ENCODE measurements at regions not wholly inside any gene's neighbourhood (a gene's known extent, or its start where the extent isn't known, plus 50 kb on each side); places are given as distances from the start of the nearest gene placed in this dataset.
"Not testable (repeated sequence)": the region's sequence is repeated elsewhere in the genome, so short reads cannot be mapped to it uniquely, and the experiment has no call there.

DNA sequence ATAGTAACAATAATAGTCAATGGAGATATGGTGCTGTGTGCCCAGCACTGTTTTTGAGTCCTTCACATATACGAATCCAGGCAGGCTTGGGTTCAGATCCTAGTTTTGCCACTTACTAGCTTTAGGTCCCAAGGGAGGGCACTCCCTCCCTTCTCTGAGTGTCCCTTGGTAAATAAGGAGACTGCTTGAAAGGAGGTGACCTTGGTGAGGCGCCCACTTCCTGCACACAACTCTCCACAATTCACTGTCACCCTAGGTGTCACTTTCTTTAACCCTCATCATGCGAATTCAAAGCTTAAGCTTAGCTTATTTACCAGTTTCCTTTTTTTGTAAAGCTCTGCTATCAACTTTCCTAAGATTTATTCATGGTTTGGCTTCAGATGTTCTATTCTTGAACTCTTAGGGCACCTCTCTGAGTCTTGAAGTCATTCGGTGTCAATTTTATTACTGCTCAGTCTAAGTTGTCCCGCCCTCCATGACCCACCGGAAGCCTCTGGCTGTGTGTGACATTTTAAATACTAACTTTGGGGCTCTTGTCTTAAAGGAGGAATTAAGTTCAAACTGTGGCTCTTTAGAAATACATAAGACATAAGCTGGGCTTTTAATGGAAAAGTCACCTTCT lies 170.7 kb upstream of the ZNF618 start:
- no peak for DNase-seq

DNA sequence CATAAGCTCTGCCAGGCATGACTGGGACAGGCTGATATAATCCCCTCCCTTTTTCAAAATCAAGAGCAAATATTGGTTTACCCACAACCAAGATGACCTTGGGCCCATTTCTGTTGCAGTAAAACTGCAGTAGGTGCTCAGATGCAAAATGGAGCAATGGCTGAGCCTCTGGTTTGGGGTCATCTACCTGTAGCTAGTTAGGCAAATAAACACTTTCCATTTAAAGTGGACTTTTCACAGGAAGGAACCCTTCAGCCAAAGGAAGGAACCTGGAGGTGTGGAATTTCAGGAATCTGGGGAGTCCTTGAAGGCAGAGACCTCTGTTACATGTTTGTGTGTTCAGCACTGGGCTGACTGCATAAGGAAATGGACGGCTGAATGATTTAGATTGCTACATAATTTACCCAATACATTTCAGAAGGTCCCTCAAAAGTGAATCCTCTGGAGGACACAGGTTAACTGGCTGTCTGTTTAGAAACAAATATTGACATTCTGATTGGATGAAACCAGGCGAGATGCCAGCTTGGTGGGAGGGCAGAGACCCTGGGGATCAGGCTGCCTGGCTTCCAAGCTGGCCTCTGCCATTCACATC lies 170.1 kb upstream of the ZNF618 start:
- DNase-seq, result no peak

DNA sequence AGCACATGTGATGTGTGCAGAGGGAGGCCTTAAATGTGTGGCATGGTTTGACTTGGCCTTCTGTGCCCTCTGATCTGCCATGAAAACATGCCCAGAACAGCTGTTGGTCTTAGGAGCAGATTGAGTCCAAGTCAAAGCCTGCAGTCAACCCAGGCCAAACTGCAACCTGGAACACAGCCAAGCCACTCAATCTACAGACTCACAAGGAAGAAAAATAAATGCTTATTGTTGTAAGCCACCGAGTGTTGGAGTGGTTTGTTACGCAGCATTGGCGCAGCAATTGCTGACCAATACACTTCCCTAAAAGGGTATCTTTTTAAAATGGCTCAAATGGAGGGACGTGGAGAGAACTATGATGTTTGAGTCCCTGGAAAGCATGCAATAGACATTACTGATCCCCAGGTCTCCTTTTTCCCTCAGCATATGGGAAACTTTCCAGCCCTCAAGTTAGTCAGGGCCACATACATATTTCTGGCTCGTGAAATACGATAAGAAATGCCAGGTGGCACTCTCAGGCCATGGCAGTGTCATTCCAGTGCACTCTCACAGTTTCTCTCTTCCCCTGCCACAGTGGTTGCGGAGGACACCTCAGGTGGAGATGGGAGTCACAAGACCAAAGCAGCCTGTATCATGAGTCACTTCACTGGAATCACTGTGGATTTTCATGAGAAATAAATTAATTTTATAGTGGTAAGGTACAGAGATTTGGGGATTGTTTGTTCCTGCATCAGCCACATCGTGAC lies 168.0 kb upstream of the ZNF618 start:
- no peak for DNase-seq

GRCh38 chr9:113708821-113709713 lies 167.0 kb upstream of the ZNF618 start:
- no peak for DNase-seq

GRCh38 chr9:113709721-113710120 lies 166.4 kb upstream of the ZNF618 start:
- DNase-seq, result no peak

DNA sequence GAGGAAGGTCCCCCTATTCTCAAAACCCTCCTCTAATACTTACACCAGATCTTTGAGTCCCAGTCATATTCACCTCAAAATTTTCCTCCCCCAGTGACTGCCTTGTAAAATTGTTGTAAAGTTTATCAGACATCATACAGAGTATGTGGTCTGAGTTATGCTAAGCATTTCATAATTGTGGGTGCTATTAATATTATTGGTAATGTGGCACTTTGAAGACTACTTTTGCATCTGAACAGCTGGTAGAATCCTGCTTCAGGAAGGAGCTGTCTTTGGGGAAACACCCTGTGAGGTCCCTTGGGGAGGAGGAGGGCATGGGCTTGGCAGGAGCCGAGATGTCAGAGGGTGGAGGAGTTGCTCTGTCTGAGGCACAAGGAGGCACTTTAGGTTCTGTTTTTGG lies 164.9 kb upstream of the ZNF618 start:
- DNase-seq, result no peak

GRCh38 chr9:113712053-113712452 lies 164.1 kb upstream of the ZNF618 start:
- no peak for DNase-seq

GRCh38 chr9:113715086-113715485 lies 161.0 kb upstream of the ZNF618 start:
- no peak for DNase-seq

DNA sequence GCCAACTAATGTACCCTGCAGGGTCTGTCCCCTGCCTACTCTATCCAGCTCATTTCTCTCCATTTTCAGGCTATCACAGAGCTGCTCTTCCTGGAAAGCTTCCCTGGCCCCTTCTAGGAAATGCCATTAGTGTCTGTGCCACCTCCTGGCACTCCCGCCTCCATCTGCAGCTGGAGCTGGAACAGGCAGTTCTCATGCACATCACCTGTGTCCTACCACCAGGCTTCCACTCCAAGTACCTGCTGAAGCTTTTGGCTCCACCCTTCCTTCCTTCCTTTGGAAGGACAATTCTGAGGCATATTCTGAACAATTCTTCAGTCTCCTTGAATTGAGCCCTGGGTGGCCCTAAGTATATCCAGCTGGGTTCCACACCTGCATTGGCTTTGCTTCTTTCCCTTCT lies 156.2 kb upstream of the ZNF618 start:
- DNase-seq, result no peak

GRCh38 chr9:113720495-113720894 lies 155.6 kb upstream of the ZNF618 start:
- DNase-seq, result no peak

DNA sequence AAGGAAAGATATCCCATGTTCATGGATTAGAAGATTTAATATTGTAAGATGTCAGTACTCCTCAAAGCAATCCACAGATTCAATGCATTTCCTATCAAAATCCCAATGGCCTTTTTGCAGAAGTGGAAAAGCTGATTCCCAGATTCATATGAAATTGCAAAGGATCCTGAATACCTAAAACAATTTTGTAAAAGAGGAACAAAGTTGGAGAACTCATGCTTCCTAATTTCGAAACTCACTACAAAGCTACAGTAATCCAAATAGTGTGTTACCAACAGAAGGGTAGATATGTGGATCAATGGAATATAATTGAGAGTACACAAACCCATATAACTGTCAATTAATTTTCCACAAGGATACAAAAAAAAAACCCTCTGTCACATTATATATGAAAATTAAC lies 154.3 kb upstream of the ZNF618 start:
- DNase-seq, result no peak

GRCh38 chr9:113724202-113724601 lies 151.9 kb upstream of the ZNF618 start:
- DNase-seq, result no peak

DNA sequence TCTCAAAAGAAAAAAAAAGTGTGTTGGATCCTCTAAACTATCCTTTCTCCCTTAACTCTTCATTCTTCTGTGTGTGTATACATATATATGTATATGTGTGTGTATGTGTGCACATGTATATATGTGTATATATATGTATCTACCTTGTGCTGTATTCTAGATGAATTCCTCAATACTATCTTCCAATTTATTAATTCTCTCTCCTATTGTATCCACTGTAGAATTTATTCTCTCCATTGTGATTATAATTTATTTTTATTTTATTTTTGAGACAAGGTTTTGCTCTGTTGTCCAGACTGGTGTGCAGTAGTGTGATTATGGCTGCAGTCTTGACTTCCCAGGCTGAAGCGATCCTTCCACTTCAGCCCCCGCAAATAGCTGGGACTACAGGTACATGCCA lies 147.1 kb upstream of the ZNF618 start:
- no peak for DNase-seq

DNA sequence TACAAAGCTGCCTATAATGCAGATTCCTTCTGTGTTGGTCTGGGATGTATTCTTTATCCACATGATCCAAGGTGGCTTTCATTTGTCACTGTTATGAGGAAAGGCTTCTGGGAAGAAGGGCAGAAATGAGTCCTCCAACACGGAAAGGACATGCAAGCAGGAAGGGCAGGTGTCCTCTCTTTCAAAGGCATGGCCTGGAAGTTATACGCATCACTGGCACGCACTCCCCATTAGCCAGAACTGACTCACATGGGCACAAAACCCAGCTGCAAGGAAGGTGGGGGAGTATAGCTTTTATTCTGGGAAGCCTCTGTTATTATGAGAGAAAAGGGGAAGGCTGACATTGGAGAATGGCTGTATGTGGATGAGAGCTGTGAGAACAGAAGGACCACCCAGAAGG lies 141.3 kb upstream of the ZNF618 start:
- DNase-seq, result no peak

- no peak for DNase-seq
Observed at GRCh38 chr9:113737517-113738271, 138.4 kb upstream of the ZNF618 start.

GRCh38 chr9:113738496-113738892 lies 137.6 kb upstream of the ZNF618 start:
- DNase-seq, result no peak

- no peak for DNase-seq
Observed at GRCh38 chr9:113738893-113739604, 137.1 kb upstream of the ZNF618 start.

- not testable (repeated sequence) for DNase-seq
Observed at GRCh38 chr9:113739605-113740507, 136.3 kb upstream of the ZNF618 start.

DNA sequence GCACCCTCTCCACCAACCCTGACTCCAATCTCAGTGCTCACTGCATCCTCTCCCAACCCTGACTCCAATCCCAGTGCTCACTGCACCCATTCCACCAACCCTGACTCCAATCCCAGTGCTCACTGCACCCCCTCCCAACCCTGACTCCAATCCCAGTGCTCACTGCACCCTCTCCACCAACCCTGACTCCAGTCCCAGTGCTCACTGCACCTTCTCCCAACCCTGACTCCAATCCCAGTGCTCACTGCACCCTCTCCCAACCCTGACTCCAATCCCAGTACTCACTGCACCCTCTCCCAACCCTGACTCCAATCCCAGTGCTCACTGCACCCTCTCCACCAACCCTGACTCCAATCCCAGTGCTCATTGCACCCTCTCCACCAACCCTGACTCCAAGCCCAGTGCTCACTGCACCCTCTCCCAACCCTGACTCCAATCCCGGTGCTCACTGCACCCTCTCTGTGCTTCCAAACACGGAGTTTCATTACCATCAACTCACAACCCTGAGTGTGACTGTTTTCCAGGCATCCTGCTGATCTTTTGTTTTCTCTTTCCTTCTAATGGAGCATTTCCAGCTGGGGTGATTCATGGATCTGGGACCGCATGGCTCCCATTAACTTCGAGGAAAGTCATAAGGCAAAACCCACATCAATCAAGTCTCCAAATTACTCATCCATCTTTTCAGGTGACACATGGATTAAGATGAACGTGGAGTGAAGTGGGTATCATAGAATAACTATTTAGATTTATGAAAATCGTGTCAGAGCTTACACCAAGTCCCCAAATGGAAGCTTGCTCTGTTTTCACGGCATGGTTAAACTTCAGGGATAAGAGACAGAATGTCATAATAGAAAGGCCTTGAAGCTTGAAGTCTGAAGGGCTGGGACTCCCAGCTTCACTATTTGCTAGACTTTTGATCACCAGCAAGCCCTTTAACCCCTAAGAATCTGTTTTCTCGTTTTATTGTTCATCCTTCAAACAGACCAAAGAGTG lies 135.3 kb upstream of the ZNF618 start:
- DNase-seq, result not testable (repeated sequence)

Measured in NCI-H1436 treated with DMSO at 0.1 percent for 48 hours (cell line).